ENCODE measurements at regions not wholly inside any gene's neighbourhood (a gene's known extent, or its start where the extent isn't known, plus 50 kb on each side); places are given as distances from the start of the nearest gene placed in this dataset.

DNA sequence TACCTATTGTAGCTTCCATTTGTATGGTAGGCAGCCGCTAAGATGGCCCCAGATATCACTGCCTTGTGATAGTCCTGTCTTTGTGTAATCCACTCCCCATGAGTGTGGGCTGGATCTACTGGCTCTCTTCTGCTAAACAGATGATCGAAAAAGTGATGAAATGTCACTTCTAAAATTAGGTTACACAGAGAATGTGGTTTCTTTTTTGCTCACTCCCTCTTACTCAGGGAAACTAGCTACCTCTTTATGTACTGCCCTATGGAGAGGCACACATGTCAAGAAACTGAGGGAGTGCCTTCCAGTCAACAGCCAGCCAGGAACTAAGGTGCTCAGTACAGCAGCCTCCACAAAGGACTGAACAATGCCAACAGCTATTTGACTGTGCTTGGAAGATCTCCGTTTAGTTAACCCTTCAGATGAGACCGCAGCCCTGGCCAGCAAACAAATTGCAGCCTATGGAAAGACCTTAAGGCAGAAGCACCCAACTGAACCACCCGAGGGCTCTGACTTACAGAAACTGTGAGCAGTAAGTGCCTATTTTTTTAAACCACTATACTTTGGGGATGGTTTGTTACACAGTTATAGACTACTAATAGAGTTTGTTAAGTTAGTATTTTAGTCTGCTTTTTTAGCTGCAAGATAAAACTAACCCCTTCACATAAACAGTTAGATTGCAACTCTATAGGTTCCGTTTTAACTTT is 113.2 kb upstream of the MAF start:
- Histone ChIP-seq H3K36me3 (no peaks in the 10 kb centered on the region), H3K9me3 (no peaks in the 10 kb centered on the region), H3K27me3 (no peaks in the 10 kb centered on the region), H3K4me1 (no peaks in the 10 kb centered on the region), H3K27ac (no peak overlapping the region), H3K4me3 (no peak overlapping the region)
- intact Hi-C loops (cut with DNase I) = no loop called here
- DNase-seq = no peak
- TF ChIP-seq, protein P1, sequence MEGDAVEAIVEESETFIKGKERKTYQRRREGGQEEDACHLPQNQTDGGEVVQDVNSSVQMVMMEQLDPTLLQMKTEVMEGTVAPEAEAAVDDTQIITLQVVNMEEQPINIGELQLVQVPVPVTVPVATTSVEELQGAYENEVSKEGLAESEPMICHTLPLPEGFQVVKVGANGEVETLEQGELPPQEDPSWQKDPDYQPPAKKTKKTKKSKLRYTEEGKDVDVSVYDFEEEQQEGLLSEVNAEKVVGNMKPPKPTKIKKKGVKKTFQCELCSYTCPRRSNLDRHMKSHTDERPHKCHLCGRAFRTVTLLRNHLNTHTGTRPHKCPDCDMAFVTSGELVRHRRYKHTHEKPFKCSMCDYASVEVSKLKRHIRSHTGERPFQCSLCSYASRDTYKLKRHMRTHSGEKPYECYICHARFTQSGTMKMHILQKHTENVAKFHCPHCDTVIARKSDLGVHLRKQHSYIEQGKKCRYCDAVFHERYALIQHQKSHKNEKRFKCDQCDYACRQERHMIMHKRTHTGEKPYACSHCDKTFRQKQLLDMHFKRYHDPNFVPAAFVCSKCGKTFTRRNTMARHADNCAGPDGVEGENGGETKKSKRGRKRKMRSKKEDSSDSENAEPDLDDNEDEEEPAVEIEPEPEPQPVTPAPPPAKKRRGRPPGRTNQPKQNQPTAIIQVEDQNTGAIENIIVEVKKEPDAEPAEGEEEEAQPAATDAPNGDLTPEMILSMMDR (IDR thresholded peaks at IDR 0.05) = no peak
- ATAC-seq = no peak

- DNase-seq (no peak), ATAC-seq (no peak)
- Histone ChIP-seq H3K36me3 (no peaks in the 10 kb centered on the region), H3K27ac (no peak overlapping the region), H3K4me1 (no peaks in the 10 kb centered on the region), H3K9me3 (no peaks in the 10 kb centered on the region), H3K4me3 (no peak overlapping the region), H3K27me3 (no peaks in the 10 kb centered on the region)
- intact Hi-C loops (cut with DNase I) = no loop called here
- TF ChIP-seq, protein P1 (IDR thresholded peaks at IDR 0.05) = no peak
Measured at GRCh38 chr16:79712276-79712675, 111.7 kb upstream of the MAF start.

GRCh38 chr16:79707876-79708275 is 107.3 kb upstream of the MAF start:
- H3K27ac ChIP-seq = no peak overlapping the region
- H3K27me3 ChIP-seq = no peaks in the 10 kb centered on the region
- H3K4me3 ChIP-seq = no peak overlapping the region
- H3K36me3 ChIP-seq = no peaks in the 10 kb centered on the region
- H3K4me1 ChIP-seq = no peaks in the 10 kb centered on the region
- TF ChIP-seq, protein P1 (IDR thresholded peaks at IDR 0.05) = no peak
- intact Hi-C loops (cut with DNase I) = no loop called here
- DNase-seq (peak in 1 of 4 donors; percentile 44), ATAC-seq (peak; percentile 61)
- no peaks in the 10 kb centered on the region for H3K9me3 ChIP-seq

- no peak overlapping the region for H3K4me3 ChIP-seq
- no peaks in the 10 kb centered on the region for H3K27me3 ChIP-seq
- DNase-seq (no peak), ATAC-seq (no peak)
- intact Hi-C loops (cut with DNase I) = no loop called here
- no peaks in the 10 kb centered on the region for H3K9me3 ChIP-seq
- H3K36me3 ChIP-seq = no peaks in the 10 kb centered on the region
- TF ChIP-seq, protein P1 (IDR thresholded peaks at IDR 0.05) = no peak
- H3K27ac ChIP-seq = no peak overlapping the region
- H3K4me1 ChIP-seq = no peaks in the 10 kb centered on the region
Measured at GRCh38 chr16:79703066-79703465, 102.5 kb upstream of the MAF start.

DNA sequence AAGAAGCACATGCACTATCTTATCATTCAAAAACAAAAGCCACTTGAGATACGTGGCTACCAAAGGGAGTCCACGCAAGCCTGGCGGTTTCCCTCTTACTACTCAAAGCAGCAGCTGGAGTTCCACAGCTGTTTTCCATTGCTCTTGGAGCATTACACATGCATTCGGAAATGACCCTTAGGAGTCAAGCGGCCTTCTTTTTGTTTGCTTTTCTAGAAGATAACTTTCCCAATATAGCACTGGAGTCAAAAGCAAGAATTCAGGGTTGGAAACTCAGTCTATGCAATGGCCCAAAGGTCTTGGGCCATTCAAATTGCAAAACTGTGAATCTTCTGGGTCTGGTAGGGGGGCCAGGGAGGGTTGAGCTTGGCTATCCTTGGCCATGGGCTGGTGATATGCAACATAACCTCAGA is 97.8 kb upstream of the MAF start:
- TF ChIP-seq, protein P1 (IDR thresholded peaks at IDR 0.05) = no peak
- intact Hi-C loops (cut with DNase I) = no loop called here
- Histone ChIP-seq H3K27ac (no peak overlapping the region), H3K27me3 (no peaks in the 10 kb centered on the region), H3K36me3 (no peaks in the 10 kb centered on the region), H3K4me1 (no peaks in the 10 kb centered on the region), H3K9me3 (peaks cover 0 to 8% of the 10 kb centered on the region in 2 donors), H3K4me3 (no peak overlapping the region)
- ATAC-seq (peak; percentile 45), DNase-seq (peak in 1 of 4 donors; percentile 47)

Measured in left lung (tissue), 4 donors.